ENCODE measurements at regions not wholly inside any gene's neighbourhood (a gene's known extent, or its start where the extent isn't known, plus 50 kb on each side); places are given as distances from the start of the nearest gene placed in this dataset.

GRCh38 chr4:163748449-163748848 is 254.0 kb downstream of the TMA16 start:
- no peak for DNase-seq (ENCODE audit: low read depth in 4 of 4, low spot score in 2 of 4)

- DNase-seq (ENCODE audit: low read depth in 4 of 4, low spot score in 2 of 4), result no peak
Measured at GRCh38 chr4:163755013-163755412, 260.5 kb downstream of the TMA16 start.

GRCh38 chr4:163757219-163757618 is 262.7 kb downstream of the TMA16 start:
- no peak for DNase-seq (ENCODE audit: low read depth in 4 of 4, low spot score in 2 of 4)

GRCh38 chr4:163758032-163758431 is 263.5 kb downstream of the TMA16 start:
- no peak for DNase-seq (ENCODE audit: low read depth in 4 of 4, low spot score in 2 of 4)

GRCh38 chr4:163762741-163763140 is 268.3 kb downstream of the TMA16 start:
- DNase-seq (ENCODE audit: low read depth in 4 of 4, low spot score in 2 of 4), result no peak

- DNase-seq (ENCODE audit: low read depth in 4 of 4, low spot score in 2 of 4), result no peak
Measured at GRCh38 chr4:163764569-163764968, 270.1 kb downstream of the TMA16 start.

- DNase-seq (ENCODE audit: low read depth in 4 of 4, low spot score in 2 of 4), result no peak
Measured at GRCh38 chr4:163768014-163768413, 273.5 kb downstream of the TMA16 start.

GRCh38 chr4:163772238-163772637 is 277.7 kb downstream of the TMA16 start:
- no peak for DNase-seq (ENCODE audit: low read depth in 4 of 4, low spot score in 2 of 4)

GRCh38 chr4:163773940-163774339 is 279.4 kb downstream of the TMA16 start:
- no peak for DNase-seq (ENCODE audit: low read depth in 4 of 4, low spot score in 2 of 4)

GRCh38 chr4:163776957-163777356 is 282.5 kb downstream of the TMA16 start:
- DNase-seq (ENCODE audit: low read depth in 4 of 4, low spot score in 2 of 4), result no peak

GRCh38 chr4:163781726-163782125 is 287.2 kb downstream of the TMA16 start:
- DNase-seq (ENCODE audit: low read depth in 4 of 4, low spot score in 2 of 4), result no peak

- DNase-seq (ENCODE audit: low read depth in 4 of 4, low spot score in 2 of 4), result no peak
Measured at GRCh38 chr4:163790231-163790630, 295.7 kb downstream of the TMA16 start.

GRCh38 chr4:163795885-163796284 is 301.4 kb downstream of the TMA16 start:
- no peak for DNase-seq (ENCODE audit: low read depth in 4 of 4, low spot score in 2 of 4)

GRCh38 chr4:163804001-163804400 is 309.5 kb downstream of the TMA16 start:
- no peak for DNase-seq (ENCODE audit: low read depth in 4 of 4, low spot score in 2 of 4)

GRCh38 chr4:163806653-163807052 is 312.2 kb downstream of the TMA16 start:
- no peak for DNase-seq (ENCODE audit: low read depth in 4 of 4, low spot score in 2 of 4)

GRCh38 chr4:163808011-163808410 is 313.5 kb downstream of the TMA16 start:
- no peak for DNase-seq (ENCODE audit: low read depth in 4 of 4, low spot score in 2 of 4)

GRCh38 chr4:163810755-163811154 is 316.3 kb downstream of the TMA16 start:
- DNase-seq (ENCODE audit: low read depth in 4 of 4, low spot score in 2 of 4), result no peak

GRCh38 chr4:163815776-163816175 is 321.3 kb downstream of the TMA16 start:
- DNase-seq (ENCODE audit: low read depth in 4 of 4, low spot score in 2 of 4), result no peak

- DNase-seq (ENCODE audit: low read depth in 4 of 4, low spot score in 2 of 4), result no peak
Measured at GRCh38 chr4:163816494-163816893, 322.0 kb downstream of the TMA16 start.

GRCh38 chr4:163818673-163819072 is 324.2 kb downstream of the TMA16 start:
- no peak for DNase-seq (ENCODE audit: low read depth in 4 of 4, low spot score in 2 of 4)

GRCh38 chr4:163833669-163834068 is 339.2 kb downstream of the TMA16 start:
- no peak for DNase-seq (ENCODE audit: low read depth in 4 of 4, low spot score in 2 of 4)

- DNase-seq (ENCODE audit: low read depth in 4 of 4, low spot score in 2 of 4), result no peak
Measured at GRCh38 chr4:163846008-163846407, 351.5 kb downstream of the TMA16 start.

- no peak for DNase-seq (ENCODE audit: low read depth in 4 of 4, low spot score in 2 of 4)
Measured at GRCh38 chr4:163852246-163852645, 357.8 kb downstream of the TMA16 start.

GRCh38 chr4:163857903-163858302 is 363.4 kb downstream of the TMA16 start:
- DNase-seq (ENCODE audit: low read depth in 4 of 4, low spot score in 2 of 4), result no peak
